Mesenteric fat pad (tissue), 1 donor: ENCODE measurements at regions not wholly inside any gene's neighbourhood (a gene's known extent, or its start where the extent isn't known, plus 50 kb on each side); places are given as distances from the start of the nearest gene placed in this dataset.

Experiments
- DNase-seq: peaks from one replicate; pipeline ENCODE4 v3.0.0-alpha.2; 2020; ENCODE audit warnings: low spot score
- donor health status: DM: yes; HTN: yes; CAD: no.

DNA sequence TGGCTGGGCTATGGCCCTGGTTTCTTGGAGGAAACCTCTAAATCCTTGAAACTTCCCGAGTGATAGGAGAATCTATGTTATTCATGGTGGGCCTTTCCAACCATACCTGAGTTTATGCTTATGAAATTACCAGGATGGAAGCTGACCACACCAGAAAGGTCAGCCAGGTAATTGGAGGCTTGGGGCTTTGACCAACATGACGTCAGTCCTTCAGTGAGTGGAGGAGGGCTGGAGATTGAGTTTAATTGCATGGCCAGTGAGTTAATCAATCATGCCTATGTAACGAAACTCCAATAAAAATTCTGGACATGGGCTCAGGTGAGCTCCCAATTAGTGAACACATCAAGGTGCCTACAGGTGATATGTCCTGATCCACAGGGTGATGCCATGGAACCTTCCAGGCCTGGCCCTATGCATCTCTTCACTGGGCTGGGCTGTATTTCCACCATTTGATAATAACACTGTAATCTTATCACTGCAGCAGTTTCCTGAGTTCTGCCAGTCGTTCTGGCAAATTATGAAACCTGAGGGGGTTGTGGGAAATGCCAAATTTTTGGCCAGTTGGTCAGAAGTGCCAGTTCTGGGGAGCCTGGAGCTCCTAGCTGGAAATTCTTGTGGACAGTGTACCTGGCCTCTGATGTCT lies 106.5 kb downstream of the CDH26 start:
- DNase-seq, result no peak

DNA sequence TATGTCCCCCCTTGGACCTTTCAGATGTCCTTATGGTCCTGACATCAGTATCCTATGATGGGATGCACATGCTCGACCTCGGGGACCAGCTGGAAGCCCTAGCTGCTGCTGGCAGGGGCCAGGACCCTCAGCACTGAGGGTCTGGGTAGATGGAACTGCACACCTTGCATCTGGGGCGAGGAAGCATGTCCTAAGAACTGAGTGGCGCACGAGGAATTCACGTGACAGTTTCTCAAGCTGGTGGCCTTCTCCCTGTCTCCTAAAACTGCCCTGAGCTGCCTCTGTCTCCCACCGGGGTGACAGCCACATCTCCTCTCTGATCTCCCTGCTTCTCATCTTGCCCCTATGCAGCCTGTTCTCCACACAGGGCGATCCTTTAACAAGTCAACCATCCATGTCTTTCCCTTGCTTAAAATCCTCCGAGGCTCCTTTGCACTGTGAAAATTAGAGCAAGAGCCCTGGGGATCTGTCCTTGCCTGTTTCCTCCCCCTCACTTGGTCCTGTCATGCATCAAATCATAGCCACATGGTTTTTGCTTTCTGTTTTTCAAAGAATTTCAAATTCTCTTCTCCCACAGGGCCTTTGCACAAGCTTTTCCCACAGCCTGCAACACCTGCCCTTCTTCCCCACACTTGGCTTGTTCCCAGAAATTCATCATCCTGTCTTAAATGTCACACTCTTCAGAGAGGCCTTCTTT lies 107.7 kb downstream of the CDH26 start:
- DNase-seq, result no peak

DNA sequence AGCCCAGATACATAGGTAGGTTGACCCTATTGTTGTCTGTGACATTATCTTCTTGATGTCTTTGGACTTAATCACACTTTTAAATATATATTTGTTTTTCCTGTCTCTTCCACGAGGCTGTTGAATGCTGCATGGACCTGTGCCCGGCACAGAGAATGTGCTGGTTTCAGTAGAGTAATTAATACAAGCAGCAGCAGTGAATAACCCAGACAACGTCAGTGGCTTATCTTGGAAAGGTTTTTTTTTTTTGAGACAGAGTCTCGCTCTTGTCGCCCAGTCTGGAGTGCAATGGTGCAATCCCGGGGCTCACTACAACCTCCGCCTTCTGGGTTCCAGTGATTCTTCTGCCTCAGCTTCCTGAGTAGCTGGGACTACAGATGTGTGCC lies 108.2 kb downstream of the CDH26 start:
- no peak for DNase-seq

DNA sequence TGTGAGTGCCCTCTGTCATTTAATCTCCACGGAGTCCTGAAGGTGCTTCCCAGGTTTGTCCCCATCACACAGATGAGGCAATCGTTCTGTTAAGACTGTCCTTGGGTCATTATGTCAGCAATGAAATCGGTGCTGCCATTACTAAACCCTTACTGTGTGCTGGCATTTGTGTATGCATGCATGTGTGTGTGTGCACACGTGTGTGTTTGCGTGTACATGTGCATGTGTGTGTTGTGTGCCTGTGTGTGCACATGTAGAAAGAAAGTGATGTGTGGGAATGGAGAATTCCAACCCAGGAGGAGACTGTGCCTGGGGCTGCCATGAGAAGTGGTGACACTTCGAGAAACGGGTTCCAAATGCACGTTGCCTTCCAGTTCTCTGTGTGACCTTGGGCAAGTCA lies 110.3 kb downstream of the CDH26 start:
- DNase-seq, result no peak

DNA sequence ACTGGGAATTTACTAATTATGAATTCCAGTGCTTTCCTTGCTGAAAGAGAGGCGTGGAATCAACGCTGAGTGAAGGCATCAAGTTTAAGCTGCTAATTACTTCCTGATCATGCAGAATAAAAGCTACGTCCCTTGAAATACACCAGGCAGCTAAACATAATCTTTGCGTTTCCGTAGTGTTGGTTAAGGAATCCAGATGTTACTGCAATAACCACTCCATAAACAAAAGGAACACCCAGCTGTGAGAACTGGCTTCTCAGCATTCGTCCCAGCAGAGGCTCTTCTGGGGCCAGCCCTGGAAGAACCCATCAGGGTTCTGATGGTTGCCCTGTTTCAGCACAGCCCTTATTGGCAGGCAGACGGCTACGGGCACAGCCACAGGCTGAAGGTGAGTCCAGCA lies 111.4 kb downstream of the CDH26 start:
- no peak for DNase-seq

DNA sequence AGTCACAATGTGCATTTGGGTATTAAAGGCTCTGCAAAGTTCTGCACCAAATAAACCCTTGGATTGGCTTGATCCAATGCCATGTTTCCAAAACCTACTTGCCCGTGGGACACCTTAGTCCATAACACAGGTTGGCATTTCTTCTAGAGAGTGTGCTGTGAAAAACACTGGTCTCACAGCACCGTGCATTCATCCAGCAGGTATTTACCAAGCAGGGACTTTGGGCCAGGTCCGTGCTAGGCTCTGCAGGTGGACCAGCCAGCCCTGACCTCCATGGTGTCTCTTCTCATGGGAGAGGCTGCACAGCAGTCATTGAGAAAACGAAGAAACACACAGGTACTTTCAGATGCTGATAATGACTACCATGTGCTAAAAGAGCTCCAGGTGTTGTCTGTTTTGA lies 112.6 kb downstream of the CDH26 start:
- no peak for DNase-seq

DNA sequence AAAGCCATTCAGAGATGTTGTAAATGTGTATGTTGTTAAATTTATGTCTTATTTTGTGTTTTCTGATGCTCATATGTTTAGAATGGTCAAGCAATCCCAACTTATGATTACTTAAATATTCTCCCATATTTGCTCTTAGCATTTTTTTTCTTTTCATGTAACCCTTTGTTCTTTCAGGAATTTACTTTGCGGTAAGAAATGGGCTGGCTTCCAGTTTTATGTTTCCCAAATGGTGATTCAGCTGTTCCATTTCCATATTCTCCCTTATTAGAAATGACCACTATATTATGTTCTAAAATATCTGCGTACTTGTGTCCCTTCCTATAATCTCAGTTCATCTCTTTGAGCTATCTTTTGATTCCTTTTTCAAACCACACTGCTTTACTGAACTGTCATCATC lies 113.7 kb downstream of the CDH26 start:
- no peak for DNase-seq

DNA sequence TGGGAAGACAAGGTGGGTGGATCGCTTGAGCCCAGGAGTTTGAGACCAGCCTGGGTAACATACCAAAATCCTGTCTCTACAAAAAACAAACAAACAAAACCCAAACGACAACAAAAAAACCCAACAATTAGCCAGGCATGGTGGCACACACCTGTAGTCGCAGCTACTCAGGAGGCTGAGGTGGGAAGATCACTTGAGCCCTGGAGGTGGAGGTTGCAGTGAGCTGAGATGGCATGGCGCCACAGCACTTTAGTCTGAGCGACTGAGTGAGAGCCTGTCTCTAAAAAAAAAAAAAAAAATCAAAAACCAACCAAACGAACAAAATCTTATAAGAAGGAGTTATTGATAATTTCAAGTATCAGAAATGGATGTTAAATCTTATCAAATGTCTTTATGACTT lies 114.9 kb downstream of the CDH26 start:
- DNase-seq, result no peak

DNA sequence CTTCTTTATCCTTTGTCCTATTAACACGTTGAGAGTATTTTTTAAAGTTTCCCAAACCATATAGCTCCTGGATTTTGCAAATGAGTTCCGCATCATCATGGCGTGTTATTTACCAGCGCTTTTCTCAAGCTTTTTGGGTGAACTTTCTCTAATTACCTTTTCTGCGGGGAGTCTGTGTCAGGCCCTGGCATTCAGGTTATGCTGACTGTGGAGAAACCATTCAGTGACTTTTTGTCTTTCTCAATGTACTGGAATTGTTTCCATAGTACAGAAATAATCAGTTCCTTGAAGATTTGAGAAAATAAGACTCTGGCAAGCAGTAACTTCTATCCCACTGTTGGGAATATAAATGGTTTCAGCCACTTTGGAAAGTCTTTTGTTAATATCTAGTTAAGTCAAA lies 115.3 kb downstream of the CDH26 start:
- DNase-seq, result no peak

DNA sequence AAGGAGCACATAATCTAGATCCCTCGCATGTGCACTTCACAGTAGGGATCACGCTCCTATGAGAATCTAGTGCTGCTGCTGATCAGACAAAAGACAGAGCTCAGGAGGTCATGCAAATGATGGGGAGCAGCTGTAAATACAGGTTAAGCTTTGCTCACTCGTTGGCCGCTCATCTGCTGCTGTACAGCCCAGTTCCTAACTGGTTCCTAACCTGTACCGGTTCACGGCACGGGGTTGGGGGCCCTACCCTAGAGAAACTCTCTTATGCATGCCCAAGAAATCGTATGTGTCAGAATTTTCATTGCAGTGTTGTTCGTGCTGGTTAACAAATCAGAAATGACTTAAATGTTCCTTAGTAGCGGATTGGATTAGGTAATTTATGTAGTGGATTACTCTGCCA lies 116.1 kb downstream of the CDH26 start:
- no peak for DNase-seq

DNA sequence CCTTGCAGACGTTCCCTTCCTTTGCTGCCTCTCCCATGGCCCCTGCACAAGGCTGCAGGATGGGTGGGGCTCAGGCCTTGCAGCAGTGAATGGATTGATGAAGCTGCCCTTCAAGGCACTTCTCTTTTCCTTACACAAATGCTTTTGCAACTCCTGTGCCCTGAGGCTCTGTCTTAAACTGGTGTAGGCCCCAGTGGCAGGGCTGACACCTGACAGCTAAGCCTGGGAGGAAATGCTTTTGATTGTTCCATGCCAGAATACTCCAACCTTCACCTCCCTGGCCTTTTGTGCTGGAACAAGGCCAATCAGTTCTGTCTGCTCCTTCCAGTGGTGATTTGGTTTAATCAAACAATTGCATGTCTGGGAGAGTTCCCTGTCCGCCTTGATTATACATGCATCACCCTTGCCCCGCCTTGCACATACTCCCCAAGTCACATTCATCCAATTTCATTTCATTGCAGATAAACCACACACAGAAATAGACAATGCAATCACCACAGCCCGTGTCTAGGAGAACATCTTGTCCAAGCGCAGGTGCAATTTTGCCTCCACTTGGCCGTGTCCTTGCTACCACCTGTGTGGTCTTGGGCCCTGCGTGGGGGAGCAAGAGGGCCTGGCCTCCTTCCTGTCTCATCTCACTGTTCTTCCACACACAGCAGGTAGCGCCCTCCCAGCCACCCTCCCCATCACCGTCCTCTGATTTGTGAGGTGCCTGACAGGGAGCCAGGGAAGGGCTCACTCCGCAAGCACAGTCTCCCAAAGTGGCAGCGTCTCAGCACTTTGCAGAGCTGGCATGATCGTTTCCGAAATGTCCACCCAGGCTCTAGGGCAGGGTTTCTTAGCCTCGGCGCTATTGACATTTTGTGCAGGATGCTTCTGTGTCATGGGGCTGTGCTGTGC lies 120.4 kb downstream of the CDH26 start:
- DNase-seq, result no peak

DNA sequence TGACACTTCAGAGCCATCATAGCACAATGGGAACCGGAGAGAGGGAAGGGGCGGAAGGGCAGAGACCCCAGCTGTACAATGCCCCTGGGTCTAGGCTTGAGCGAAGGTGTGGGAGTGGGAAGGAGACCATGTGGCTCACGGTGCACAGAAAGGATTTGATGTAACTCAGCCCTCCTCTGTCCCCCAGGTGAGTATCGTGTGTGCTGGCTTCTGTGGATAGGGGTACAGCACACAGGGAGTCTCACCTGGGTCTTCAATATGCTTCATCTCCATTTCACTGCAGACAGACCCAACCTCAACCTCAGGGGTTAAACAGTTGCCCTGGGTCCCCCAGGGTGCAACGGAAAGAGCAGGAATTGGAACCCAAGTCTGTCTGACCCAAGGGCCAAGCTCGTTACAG lies 122.2 kb downstream of the CDH26 start:
- no peak for DNase-seq

DNA sequence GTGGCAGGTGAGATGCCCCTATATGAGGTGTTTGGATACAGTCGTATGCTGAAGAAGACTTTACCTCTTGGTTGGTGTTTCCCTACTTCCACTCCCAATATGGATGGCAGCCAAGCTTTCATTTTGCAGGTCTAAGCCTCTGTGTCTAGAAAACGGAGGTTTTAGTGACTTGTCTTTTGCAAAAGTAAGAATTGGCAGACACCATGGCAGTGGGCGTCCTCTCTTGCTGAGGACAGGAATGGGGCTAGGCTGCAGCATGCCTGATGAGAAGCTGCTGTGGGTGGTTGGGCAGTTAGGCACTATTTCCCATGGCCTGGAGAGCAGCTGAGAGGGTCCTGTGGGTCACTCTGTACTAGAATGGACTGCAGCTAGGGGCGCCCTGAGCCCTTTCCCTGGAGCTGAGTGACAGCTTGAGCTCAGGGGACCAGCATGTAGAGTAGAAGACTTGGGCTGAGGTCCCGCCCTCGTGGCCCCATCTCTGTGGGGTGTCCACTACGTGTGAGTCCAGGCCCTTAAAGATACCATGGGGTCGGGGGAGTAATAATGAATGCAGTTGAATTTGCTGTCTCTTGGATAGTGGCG lies 127.4 kb downstream of the CDH26 start:
- DNase-seq, result no peak

DNA sequence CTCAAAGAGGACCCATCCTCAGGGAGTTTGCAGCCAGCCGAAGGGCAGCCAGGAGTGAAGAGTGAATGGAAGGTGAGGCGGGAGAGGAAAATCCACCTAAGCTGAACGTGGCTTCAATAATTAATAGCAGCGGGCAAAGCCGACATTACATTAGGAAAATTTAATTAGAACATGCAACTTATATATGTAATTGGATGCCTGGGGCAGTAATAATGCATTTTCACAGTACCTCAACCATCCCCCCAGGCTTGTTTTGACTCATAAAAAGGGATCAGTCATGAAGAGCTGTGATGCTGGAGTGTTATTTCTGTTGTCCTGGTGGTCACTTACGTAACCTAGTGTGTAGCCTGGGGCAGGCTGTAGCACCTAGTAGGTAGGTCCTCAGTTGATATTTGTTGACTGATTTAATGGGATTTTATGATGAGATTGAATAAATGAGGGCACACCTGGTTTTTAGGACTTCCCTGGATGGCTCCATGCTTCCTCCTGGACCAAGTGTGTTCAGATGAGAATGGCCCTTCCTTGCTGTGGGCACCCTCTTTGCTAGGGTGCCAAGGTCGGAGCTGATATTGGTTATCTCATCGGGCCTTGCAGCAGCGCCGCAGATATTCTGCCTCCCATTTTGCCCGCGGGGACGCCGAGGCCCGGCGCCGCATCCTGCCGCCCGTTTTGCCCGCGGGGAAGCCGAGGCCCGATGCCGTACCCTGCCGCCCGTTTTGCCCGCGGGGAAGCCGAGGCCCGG lies 128.8 kb downstream of the CDH26 start:
- no peak for DNase-seq

DNA sequence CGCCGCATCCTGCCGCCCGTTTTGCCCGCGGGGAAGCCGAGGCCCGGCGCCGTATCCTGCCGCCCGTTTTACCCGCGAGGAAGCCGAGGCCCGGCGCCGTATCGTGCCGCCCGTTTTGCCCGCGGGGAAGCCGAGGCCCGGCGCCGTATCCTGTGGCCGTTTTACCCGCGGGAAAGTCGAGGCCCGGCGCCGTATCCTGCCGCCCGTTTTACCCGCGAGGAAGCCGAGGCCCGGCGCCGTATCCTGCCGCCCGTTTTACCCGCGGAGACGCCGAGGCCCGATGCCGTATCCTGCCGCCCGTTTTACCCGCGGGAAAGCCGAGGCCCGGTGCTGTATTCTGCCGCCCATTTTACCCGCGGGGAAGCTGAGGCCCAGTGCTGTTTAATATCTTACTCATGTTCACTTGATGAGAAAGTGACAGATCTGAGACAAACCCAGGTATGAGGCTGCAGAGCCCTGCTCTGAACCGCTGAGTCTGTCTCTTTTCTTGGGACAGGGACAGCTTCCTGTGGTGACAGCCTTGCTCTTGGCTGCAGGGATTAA lies 129.4 kb downstream of the CDH26 start:
- no peak for DNase-seq

DNA sequence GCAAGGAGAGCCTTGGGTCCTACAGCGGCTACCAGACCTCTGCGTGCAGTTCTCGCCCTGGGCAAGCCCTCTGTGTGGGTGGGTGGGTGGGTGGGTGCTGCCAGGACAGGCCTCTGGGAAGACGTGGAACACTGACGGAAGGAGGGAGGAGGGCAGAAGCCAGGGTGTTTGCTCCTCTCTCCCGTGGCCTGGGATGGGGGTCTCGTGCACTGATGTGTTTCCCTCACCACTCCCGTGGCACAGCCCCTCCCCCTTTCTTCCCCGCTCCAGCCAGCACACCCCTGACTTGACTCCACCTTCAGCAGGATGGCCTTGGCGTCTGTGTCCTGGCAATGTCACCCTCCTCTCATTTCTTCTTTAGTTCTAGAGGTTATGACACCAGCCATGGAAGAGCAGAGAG lies 130.0 kb downstream of the CDH26 start:
- DNase-seq, result no peak

DNA sequence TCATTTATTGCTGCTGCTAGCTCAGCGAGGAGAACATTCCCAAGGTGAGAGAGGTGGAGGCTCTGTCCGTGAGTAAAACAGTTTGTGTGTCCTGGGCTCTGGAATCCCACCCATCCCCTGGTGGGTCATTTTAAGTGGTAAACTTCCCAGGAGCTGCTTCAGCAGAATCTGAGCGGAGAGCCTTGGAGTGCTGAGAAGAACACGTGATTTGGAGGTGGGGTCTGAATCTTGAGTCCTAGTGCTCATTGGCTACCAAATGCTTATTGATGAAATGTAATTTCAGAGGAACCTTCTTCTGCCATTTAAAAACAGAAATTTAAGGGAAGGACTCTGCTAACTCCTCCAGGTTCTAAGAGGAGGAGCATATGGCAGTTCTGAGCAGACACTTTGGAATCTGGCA lies 132.4 kb downstream of the CDH26 start:
- DNase-seq, result no peak

DNA sequence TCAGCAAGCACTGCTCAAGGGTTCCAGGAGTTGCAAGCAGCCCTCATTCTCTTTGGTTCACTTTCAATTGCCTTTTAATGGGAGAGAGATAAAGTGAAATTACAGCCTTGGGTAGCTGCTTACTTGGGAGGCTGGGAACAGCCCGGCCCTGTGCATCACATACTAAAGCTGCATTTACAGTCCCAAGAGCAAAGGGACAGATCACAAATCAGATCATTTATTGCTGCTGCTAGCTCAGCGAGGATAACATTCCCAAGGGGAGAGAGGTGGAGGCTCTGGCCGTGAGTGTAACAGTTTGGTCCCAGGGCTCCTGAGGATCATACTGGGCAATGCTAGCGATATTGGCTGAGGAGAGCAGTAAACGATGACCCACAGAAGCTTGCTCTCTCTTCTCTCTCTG lies 133.1 kb downstream of the CDH26 start:
- DNase-seq, result no peak

DNA sequence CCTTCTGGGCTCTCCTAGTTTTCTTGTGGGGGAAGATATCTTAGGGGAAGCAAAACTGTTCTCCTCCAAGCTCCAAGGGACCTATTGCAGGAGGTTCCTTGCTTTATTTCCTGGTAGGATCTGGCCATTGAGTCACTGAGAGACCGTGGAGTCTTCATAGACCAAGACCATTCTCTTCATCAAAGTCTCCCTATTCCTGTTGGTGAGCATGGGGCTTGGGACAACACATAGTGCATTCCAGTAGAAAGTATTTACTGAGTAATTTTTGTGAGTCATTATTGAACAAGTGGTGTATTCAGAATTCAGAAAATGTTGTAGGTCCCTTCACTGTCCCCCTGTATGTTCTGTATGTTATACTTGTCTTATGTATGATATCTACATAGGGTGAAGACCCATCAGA lies 133.6 kb downstream of the CDH26 start:
- no peak for DNase-seq

DNA sequence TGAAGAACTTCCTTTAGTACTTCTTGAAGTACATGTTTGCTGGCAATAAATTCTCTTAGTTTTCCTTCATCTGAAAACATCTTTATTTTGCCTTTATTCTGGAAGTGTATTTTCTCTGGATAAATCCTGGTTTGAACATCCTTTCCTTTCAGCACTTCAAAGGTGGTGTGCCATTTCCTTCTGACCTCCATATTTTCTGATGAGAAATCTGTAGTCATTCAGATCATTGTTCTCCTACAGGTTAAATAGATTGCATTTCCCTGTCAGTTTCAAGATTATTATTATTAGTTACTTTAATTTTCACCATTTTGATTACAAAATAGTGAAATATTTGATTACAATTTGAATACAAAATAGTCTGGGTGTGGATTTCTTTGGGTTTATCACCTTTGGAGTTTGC lies 134.5 kb downstream of the CDH26 start:
- DNase-seq, result no peak

DNA sequence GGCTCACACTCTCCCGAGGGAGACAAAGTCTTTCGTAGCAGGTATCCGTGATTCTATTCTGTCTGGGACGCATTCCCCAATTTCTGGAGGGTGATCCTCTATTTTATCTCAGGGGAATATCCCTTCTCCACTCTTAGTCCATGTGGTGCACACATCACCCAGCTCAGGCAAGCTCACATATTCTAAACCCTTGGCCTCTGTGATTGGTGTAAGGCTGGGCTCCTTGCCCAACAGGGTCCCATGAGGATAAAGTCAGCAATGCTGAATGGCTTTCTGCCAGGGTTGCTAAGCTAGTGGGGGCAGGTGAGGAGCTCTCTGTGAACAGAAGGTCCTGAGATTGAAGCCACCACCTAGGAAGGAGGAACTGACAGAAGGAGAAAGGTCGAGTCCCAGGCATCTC lies 137.2 kb downstream of the CDH26 start:
- no peak for DNase-seq
